Astrocyte (in vitro differentiated cells and primary cell): ENCODE measurements at regions not wholly inside any gene's neighbourhood (a gene's known extent, or its start where the extent isn't known, plus 50 kb on each side); places are given as distances from the start of the nearest gene placed in this dataset.

Experiments used
- EZH2 ChIP-seq: IDR thresholded peaks from 2 replicates; pipeline ENCODE4 v1.6.1; 2012; ENCODE audit warnings: mild to moderate bottlenecking, low read length, inconsistent platforms; ENCODE audit not compliant: insufficient read depth
- TF ChIP-seq, protein P1 (sequence below): IDR thresholded peaks from 2 replicates; pipeline ENCODE4 v1.5.1; 2011; ENCODE audit warnings: low read depth, mild to moderate bottlenecking, inconsistent platforms, low read length, moderate library complexity; ENCODE audit not compliant: insufficient read depth

DNA sequence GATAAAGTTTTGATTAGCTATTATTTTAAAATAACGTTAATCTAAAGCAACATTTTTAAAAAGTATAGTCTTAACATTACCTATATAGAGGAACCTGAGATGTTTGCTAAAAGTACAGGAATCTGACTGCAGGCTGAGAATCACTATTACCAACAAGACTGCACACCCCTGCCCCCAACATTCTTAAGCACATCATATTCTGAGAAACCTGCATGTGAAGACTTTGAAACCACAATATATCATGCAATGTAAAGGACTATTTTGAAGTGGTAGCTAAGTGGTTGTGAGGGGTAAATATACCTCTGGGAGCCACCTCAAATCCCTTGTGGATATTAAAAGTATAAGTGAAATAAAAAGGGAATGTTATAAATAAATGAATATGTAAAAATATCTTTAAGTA is 119.0 kb upstream of the KLF12 start:
- TF ChIP-seq, protein P1, sequence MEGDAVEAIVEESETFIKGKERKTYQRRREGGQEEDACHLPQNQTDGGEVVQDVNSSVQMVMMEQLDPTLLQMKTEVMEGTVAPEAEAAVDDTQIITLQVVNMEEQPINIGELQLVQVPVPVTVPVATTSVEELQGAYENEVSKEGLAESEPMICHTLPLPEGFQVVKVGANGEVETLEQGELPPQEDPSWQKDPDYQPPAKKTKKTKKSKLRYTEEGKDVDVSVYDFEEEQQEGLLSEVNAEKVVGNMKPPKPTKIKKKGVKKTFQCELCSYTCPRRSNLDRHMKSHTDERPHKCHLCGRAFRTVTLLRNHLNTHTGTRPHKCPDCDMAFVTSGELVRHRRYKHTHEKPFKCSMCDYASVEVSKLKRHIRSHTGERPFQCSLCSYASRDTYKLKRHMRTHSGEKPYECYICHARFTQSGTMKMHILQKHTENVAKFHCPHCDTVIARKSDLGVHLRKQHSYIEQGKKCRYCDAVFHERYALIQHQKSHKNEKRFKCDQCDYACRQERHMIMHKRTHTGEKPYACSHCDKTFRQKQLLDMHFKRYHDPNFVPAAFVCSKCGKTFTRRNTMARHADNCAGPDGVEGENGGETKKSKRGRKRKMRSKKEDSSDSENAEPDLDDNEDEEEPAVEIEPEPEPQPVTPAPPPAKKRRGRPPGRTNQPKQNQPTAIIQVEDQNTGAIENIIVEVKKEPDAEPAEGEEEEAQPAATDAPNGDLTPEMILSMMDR, result no peak
- no peak for TF ChIP-seq EZH2
